ENCODE measurements at regions not wholly inside any gene's neighbourhood (a gene's known extent, or its start where the extent isn't known, plus 50 kb on each side); places are given as distances from the start of the nearest gene placed in this dataset.
"Not testable (repeated sequence)": the region's sequence is repeated elsewhere in the genome, so short reads cannot be mapped to it uniquely, and the experiment has no call there.

DNA sequence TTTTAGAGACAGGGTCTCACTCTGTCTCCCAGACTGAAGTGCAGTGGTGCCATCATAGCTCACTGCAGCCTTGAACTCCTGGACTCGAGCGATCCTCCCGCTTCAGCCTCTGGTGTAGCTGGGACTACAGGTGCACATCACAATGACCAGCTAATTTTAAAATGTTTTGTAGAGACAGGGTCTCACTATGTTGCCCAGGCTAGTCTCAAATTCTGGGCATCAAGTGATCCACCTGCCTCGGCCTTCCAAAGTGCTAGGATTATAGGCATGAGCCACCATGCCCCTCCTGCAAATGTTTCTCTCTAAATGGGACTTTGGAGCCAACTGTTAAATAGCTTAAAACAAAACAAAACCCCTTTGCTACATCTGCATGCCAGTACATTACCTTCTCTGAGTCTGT is 82.2 kb upstream of the BRD7 start:
- no peak for DNase-seq (ENCODE audit: low spot score)

- DNase-seq (ENCODE audit: low spot score) = no peak
Observed at GRCh38 chr16:50449800-50450199, 81.0 kb upstream of the BRD7 start.

- DNase-seq (ENCODE audit: low spot score) = no peak
Observed at GRCh38 chr16:50448981-50449380, 80.2 kb upstream of the BRD7 start.

DNA sequence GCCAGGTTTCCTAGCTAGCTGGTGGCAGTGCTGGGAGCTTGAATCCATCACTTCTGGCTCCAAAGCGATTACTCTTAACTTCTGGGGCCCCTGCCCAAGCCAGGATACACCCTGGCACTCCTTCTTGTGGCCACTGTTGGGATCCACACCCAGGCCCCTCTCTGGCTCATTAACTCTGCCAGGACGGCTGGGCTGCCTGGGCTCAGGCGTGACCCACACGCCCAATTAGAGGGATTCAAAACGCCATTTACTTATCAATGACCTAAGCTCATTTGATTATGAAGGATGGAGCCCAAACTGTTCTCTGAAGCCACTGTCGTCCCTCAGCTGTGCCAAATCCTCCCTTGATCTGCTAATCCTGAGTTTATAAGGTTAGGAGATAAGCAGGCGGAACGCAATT is 79.7 kb upstream of the BRD7 start:
- no peak for DNase-seq (ENCODE audit: low spot score)

- DNase-seq (ENCODE audit: low spot score) = not testable (repeated sequence)
Observed at GRCh38 chr16:50447386-50447785, 78.6 kb upstream of the BRD7 start.

GRCh38 chr16:50446861-50447260 is 78.1 kb upstream of the BRD7 start:
- no peak for DNase-seq (ENCODE audit: low spot score)

GRCh38 chr16:50445621-50446555 is 77.1 kb upstream of the BRD7 start:
- no peak for DNase-seq (ENCODE audit: low spot score)

- no peak for DNase-seq (ENCODE audit: low spot score)
Observed at GRCh38 chr16:50444526-50444925, 75.7 kb upstream of the BRD7 start.

DNA sequence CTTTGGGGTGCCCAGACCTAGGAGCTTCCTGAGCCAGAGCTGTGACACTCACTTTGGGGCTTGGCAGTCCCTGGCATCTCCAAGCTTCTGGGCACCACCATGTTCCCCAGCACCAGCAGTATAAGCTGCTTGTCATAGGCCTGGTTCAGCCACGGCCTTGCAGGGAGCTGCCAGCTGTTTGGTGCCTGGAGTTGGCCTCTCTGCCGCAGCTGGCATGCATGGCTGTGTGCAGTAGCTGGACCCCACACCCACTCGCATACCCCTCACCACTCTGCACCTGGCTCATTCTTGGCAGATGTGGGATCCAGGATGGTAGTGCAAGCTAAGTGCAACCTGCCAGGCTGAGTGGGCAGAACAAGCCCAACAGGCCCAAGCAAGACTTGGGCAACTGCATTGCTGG is 73.4 kb upstream of the BRD7 start:
- no peak for DNase-seq (ENCODE audit: low spot score)

GRCh38 chr16:50441486-50442157 is 72.8 kb upstream of the BRD7 start:
- DNase-seq (ENCODE audit: low spot score) = no peak

- DNase-seq (ENCODE audit: low spot score) = no peak
Observed at GRCh38 chr16:50440991-50441390, 72.2 kb upstream of the BRD7 start.

- no peak for DNase-seq (ENCODE audit: low spot score)
Observed at GRCh38 chr16:50440531-50440930, 71.7 kb upstream of the BRD7 start.

GRCh38 chr16:50437769-50438437 is 69.1 kb upstream of the BRD7 start:
- no peak for DNase-seq (ENCODE audit: low spot score)

- DNase-seq (ENCODE audit: low spot score) = no peak
Observed at GRCh38 chr16:50436271-50436670, 67.5 kb upstream of the BRD7 start.

DNA sequence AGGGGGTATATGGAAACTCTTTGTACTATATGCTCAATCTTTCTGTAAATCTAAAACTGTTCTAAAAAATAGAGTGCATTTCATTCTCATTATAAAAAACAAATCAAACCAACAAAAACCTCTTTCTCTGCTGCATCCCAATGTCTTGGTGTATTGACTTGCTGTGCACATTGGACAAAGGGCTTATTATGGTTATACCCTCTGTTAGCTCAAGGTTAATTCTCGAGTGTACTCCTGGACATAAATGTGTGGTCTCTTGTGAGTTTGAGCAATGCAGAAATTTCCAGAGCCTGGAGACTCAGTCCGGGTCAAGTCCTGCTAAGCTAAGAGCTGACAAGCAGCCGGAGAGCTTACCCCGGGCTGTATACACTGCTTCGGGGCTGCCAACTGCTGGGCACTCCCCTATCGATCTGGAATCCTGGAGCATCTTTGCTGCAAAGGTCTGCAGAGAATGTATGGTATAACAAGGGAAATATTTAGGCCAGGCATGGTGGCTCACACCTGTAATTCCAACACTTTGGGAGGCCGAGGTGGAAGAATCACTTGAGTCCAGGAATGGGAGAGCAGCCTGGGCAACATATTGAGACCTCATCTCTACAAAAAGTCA is 66.2 kb upstream of the BRD7 start:
- no peak for DNase-seq (ENCODE audit: low spot score)

- DNase-seq (ENCODE audit: low spot score) = no peak
Observed at GRCh38 chr16:50430076-50430475, 61.3 kb upstream of the BRD7 start.

DNA sequence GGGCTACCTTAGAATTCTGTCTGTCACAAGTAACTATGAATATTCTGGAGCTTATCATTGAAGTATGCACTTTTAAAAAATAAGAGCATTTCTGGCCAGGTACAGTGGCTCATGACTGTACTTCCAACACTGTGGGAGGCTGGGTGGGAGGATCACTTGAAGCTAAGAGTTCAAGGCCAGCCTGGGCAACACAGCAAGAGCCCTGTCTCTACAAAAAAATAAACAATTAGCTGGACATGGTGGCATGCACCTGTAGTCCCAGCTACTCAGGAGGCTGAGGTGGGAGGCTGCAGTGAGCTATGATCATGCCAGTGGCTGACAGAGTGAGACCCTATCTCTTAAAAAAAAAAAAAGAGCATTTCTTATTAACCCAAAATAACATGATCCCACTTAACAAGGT is 60.0 kb upstream of the BRD7 start:
- DNase-seq (ENCODE audit: low spot score) = no peak

GRCh38 chr16:50428116-50428515 is 59.3 kb upstream of the BRD7 start:
- no peak for DNase-seq (ENCODE audit: low spot score)

- DNase-seq (ENCODE audit: low spot score) = no peak
Observed at GRCh38 chr16:50427107-50427506, 58.3 kb upstream of the BRD7 start.

- DNase-seq (ENCODE audit: low spot score) = no peak
Observed at GRCh38 chr16:50425648-50426047, 56.9 kb upstream of the BRD7 start.

DNA sequence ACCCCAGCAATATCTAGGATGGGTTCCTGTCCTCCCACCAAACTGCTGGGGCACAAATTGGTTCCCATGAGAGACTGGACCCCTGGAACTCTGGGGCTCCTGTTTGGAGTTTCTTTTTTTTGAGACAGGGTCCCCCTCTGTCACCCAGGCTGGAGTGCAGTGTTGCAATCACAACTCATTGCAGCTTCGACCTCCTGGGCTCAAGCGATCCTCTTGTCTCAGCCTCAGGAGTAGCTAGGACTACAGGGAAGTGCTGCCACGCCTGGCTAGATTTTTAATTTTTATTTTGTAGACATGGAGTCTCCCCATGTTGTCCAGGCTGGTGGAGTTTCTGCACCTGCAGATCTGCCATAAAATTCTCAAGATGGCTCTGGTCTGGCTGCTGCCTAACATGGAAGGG is 56.3 kb upstream of the BRD7 start:
- no peak for DNase-seq (ENCODE audit: low spot score)

- DNase-seq (ENCODE audit: low spot score) = no peak
Observed at GRCh38 chr16:50422926-50423325, 54.1 kb upstream of the BRD7 start.

Measured in mucosa of gallbladder (tissue), 1 donor.